ENCODE measurements at regions not wholly inside any gene's neighbourhood (a gene's known extent, or its start where the extent isn't known, plus 50 kb on each side); places are given as distances from the start of the nearest gene placed in this dataset.

GRCh38 chr12:92544322-92544721, 158.5 kb upstream of the PLEKHG7 start:
- TF ChIP-seq EHF (CRISPR knock-in tag; IDR thresholded peaks at IDR 0.05): no peak
- TF ChIP-seq HEYL (CRISPR knock-in tag; IDR thresholded peaks at IDR 0.05): no peak
- no peak for TF ChIP-seq KDM1A (IDR thresholded peaks at IDR 0.05; ENCODE audit: low read depth)
- no peak for TF ChIP-seq JUN (IDR thresholded peaks at IDR 0.05)
- TF ChIP-seq, protein P1, sequence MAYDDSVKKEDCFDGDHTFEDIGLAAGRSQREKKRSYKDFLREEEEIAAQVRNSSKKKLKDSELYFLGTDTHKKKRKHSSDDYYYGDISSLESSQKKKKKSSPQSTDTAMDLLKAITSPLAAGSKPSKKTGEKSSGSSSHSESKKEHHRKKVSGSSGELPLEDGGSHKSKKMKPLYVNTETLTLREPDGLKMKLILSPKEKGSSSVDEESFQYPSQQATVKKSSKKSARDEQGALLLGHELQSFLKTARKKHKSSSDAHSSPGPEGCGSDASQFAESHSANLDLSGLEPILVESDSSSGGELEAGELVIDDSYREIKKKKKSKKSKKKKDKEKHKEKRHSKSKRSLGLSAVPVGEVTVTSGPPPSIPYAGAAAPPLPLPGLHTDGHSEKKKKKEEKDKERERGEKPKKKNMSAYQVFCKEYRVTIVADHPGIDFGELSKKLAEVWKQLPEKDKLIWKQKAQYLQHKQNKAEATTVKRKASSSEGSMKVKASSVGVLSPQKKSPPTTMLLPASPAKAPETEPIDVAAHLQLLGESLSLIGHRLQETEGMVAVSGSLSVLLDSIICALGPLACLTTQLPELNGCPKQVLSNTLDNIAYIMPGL (CRISPR knock-in tag; IDR thresholded peaks at IDR 0.05; ENCODE audit: borderline replicate concordance): no peak
- TF ChIP-seq HOXA7 (CRISPR knock-in tag; IDR thresholded peaks at IDR 0.05): no peak
- no peak for TF ChIP-seq CBX2 (IDR thresholded peaks at IDR 0.05; ENCODE audit: borderline replicate concordance, low read depth)
- no peak for TF ChIP-seq KDM5A (IDR thresholded peaks at IDR 0.05)
- no peak for TF ChIP-seq RNF2 (IDR thresholded peaks at IDR 0.05; ENCODE audit: borderline replicate concordance, low read depth)
- TF ChIP-seq CEBPB (IDR thresholded peaks at IDR 0.05): no peak
- no peak for TF ChIP-seq MAFK (IDR thresholded peaks at IDR 0.05; ENCODE audit: partially characterized antibody)
- TF ChIP-seq HOXB13 (CRISPR knock-in tag; IDR thresholded peaks at IDR 0.05; ENCODE audit: low read depth): no peak
- no peak for TF ChIP-seq ZC3H11A (IDR thresholded peaks at IDR 0.05)
- no peak for TF ChIP-seq HOXB5 (CRISPR knock-in tag; IDR thresholded peaks at IDR 0.05)
- TF ChIP-seq RFX5 (IDR thresholded peaks at IDR 0.05): no peak
- TF ChIP-seq, protein P2, sequence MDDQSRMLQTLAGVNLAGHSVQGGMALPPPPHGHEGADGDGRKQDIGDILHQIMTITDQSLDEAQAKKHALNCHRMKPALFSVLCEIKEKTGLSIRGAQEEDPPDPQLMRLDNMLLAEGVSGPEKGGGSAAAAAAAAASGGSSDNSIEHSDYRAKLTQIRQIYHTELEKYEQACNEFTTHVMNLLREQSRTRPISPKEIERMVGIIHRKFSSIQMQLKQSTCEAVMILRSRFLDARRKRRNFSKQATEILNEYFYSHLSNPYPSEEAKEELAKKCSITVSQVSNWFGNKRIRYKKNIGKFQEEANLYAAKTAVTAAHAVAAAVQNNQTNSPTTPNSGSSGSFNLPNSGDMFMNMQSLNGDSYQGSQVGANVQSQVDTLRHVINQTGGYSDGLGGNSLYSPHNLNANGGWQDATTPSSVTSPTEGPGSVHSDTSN (IDR thresholded peaks at IDR 0.05): no peak
- no peak for TF ChIP-seq RCOR1 (IDR thresholded peaks at IDR 0.05; ENCODE audit: low read depth, low read length)
- no peak for TF ChIP-seq CHD2 (IDR thresholded peaks at IDR 0.05; ENCODE audit: low read length, partially characterized antibody)
- Histone ChIP-seq H3K4me2 (no peak overlapping the region), H3K27ac (no peak overlapping the region), H3K9me3 (no peaks in the 10 kb centered on the region), H3K4me3 (no peak overlapping the region), H3K4me1 (peaks cover 15% of the 10 kb centered on the region)
- no peak for FAIRE-seq
- no peak for DNase-seq (ENCODE audit: low read depth in 1 of 2, low spot score in 1 of 2)
- ATAC-seq: no peak
- 52% methylated on average over 6 of the region's 6 CpGs for WGBS (ENCODE audit: missing lambda C conversion rate)
- CTCF ChIA-PET: no interaction called here
- POLR2A ChIA-PET: no interaction called here

GRCh38 chr12:92543840-92544239, 158.9 kb upstream of the PLEKHG7 start:
- ATAC-seq: no peak
- Histone ChIP-seq H3K4me3 (no peak overlapping the region), H3K27ac (no peak overlapping the region), H3K4me1 (peaks cover 19% of the 10 kb centered on the region), H3K9me3 (no peaks in the 10 kb centered on the region), H3K4me2 (no peak overlapping the region)
- no peak for FAIRE-seq
- ChIA-PET POLR2A (no interaction called here), CTCF (interaction anchor here (1.1 kb wide), 1 partner anchor 17 kb away, joined by 3 read pairs; no protein-coding TSS in a partner anchor)
- no peak for DNase-seq (ENCODE audit: low read depth in 1 of 2, low spot score in 1 of 2)
- TF ChIP-seq EP300 (IDR thresholded peaks at IDR 0.05) (no peak), REST (IDR thresholded peaks at IDR 0.05) (no peak), KDM1A (IDR thresholded peaks at IDR 0.05; ENCODE audit: low read depth) (no peak), JUNB (IDR thresholded peaks at IDR 0.05) (no peak), ZC3H11A (IDR thresholded peaks at IDR 0.05) (no peak), JUN (IDR thresholded peaks at IDR 0.05) (no peak), E2F6 (IDR thresholded peaks at IDR 0.05; ENCODE audit: borderline replicate concordance, low read depth) (no peak), CEBPB (IDR thresholded peaks at IDR 0.05) (no peak), MAFK (IDR thresholded peaks at IDR 0.05; ENCODE audit: partially characterized antibody) (no peak), PHF8 (IDR thresholded peaks at IDR 0.05; ENCODE audit: borderline replicate concordance, low read depth) (no peak), ZFP36 (IDR thresholded peaks at IDR 0.05; ENCODE audit: borderline replicate concordance, partially characterized antibody) (no peak)
- TF ChIP-seq, protein P1 (CRISPR knock-in tag; IDR thresholded peaks at IDR 0.05; ENCODE audit: borderline replicate concordance): no peak
- 85% methylated on average over 4 of the region's 4 CpGs for WGBS (ENCODE audit: missing lambda C conversion rate)

All from A549 (cell line).